ENCODE measurements at regions not wholly inside any gene's neighbourhood (a gene's known extent, or its start where the extent isn't known, plus 50 kb on each side); places are given as distances from the start of the nearest gene placed in this dataset.

DNA sequence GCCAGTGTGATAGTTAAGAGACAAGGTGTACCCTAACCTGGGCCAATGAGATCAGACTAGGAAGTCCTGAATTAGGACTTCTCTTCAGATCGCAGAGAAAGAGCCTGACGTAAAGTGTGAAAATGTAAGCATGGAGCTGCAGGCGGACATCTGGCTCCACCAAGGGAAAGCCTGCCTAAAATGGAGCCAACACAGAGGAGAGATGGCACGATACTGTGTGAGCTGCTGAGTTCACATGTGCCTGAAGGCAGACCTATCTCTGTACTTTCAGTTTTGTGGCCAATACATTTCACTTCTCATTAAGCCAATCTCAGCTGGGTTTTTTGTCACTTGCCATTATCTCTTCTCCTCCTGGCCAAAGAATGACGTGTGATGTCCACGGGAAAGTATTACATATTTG lies 210.5 kb downstream of the ELAVL2 start:
- Mint-ChIP-seq H3K9me3 (peaks cover 0 to 17% (median 7%) of the 10 kb centered on the region in 7 donors), H3K4me1 (no peaks in the 10 kb centered on the region), H3K27me3 (no peaks in the 10 kb centered on the region), H3K36me3 (no peaks in the 10 kb centered on the region), H3K27ac (no peak overlapping the region), H3K4me3 (no peak overlapping the region)
- H3K9me3 ChIP-seq (ENCODE audit: control insufficient read depth in 2 of 2, low read length in 2 of 2): no peaks in the 10 kb centered on the region
- ATAC-seq (ENCODE audit: low read depth in 2 of 2) (no peak), DNase-seq (no peak)
- H3K4me3 ChIP-seq (ENCODE audit: low read depth, low read length): no peak overlapping the region
- no peaks in the 10 kb centered on the region for H3K4me1 ChIP-seq (ENCODE audit: control insufficient read depth, insufficient read depth, low read length, poor library complexity, severe bottlenecking)
- H3K27ac ChIP-seq (ENCODE audit: insufficient read depth, low read length, poor library complexity, severe bottlenecking): no peak overlapping the region
- no peaks in the 10 kb centered on the region for H3K36me3 ChIP-seq (ENCODE audit: control insufficient read depth, insufficient read depth, low read length)
- H3K27me3 ChIP-seq (ENCODE audit: control insufficient read depth, insufficient read depth, low read length): no peaks in the 10 kb centered on the region

GRCh38 chr9:23621188-23621587 lies 204.9 kb downstream of the ELAVL2 start:
- no peak for ATAC-seq (ENCODE audit: low read depth in 2 of 2)
- Histone ChIP-seq H3K4me1 (ENCODE audit: control insufficient read depth, insufficient read depth, low read length, poor library complexity, severe bottlenecking) (no peaks in the 10 kb centered on the region), H3K27ac (ENCODE audit: insufficient read depth, low read length, poor library complexity, severe bottlenecking) (no peak overlapping the region), H3K4me3 (ENCODE audit: low read depth, low read length) (no peak overlapping the region), H3K9me3 (ENCODE audit: control insufficient read depth in 2 of 2, low read length in 2 of 2) (peaks cover 0 to 1% of the 10 kb centered on the region in 2 experiments), H3K36me3 (ENCODE audit: control insufficient read depth, insufficient read depth, low read length) (no peaks in the 10 kb centered on the region), H3K27me3 (ENCODE audit: control insufficient read depth, insufficient read depth, low read length) (no peaks in the 10 kb centered on the region)
- DNase-seq: no peak
- no peaks in the 10 kb centered on the region for H3K4me1 Mint-ChIP-seq
- H3K27me3 Mint-ChIP-seq: no peaks in the 10 kb centered on the region
- no peak overlapping the region for H3K27ac Mint-ChIP-seq
- H3K36me3 Mint-ChIP-seq: no peaks in the 10 kb centered on the region
- H3K4me3 Mint-ChIP-seq: no peak overlapping the region
- H3K9me3 Mint-ChIP-seq: peaks cover 3 to 24% (median 5%) of the 10 kb centered on the region in 7 donors

DNA sequence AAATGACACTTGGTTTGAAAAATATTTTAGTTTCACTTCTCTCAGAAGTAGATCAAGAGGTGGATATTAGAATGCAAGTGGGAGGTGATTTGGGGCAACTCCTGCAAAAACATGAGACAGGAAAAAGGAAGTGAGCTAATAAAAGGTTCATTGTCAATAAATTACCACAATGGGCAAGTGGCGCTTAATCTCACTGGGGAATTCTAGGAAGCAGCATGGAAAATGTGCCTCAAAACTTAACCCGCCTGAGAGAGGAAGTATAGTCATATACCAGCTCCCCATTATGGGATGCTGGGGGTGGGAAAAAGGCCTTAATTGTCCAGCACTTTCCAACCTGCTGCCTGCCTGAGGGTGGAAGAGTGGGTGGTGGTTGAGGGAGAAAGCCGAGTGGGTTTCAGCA lies 204.1 kb downstream of the ELAVL2 start:
- Histone ChIP-seq H3K27ac (ENCODE audit: insufficient read depth, low read length, poor library complexity, severe bottlenecking) (no peak overlapping the region), H3K27me3 (ENCODE audit: control insufficient read depth, insufficient read depth, low read length) (no peaks in the 10 kb centered on the region), H3K4me1 (ENCODE audit: control insufficient read depth, insufficient read depth, low read length, poor library complexity, severe bottlenecking) (no peaks in the 10 kb centered on the region), H3K9me3 (ENCODE audit: control insufficient read depth in 2 of 2, low read length in 2 of 2) (peaks cover 0 to 1% of the 10 kb centered on the region in 2 experiments), H3K36me3 (ENCODE audit: control insufficient read depth, insufficient read depth, low read length) (no peaks in the 10 kb centered on the region), H3K4me3 (ENCODE audit: low read depth, low read length) (no peak overlapping the region)
- Mint-ChIP-seq H3K4me3 (no peak overlapping the region), H3K9me3 (peaks cover 2 to 27% (median 4%) of the 10 kb centered on the region in 7 donors), H3K27ac (no peak overlapping the region), H3K36me3 (no peaks in the 10 kb centered on the region), H3K4me1 (no peaks in the 10 kb centered on the region), H3K27me3 (no peaks in the 10 kb centered on the region)
- DNase-seq: no peak
- ATAC-seq (ENCODE audit: low read depth in 2 of 2): no peak

GRCh38 chr9:23622396-23622795 lies 203.6 kb downstream of the ELAVL2 start:
- no peak for ATAC-seq (ENCODE audit: low read depth in 2 of 2)
- no peak for DNase-seq
- Mint-ChIP-seq H3K27ac (no peak overlapping the region), H3K36me3 (no peaks in the 10 kb centered on the region), H3K27me3 (no peaks in the 10 kb centered on the region), H3K9me3 (peaks cover 0 to 23% (median 4%) of the 10 kb centered on the region in 7 donors), H3K4me1 (no peaks in the 10 kb centered on the region), H3K4me3 (no peak overlapping the region)
- Histone ChIP-seq H3K27ac (ENCODE audit: insufficient read depth, low read length, poor library complexity, severe bottlenecking) (no peak overlapping the region), H3K4me1 (ENCODE audit: control insufficient read depth, insufficient read depth, low read length, poor library complexity, severe bottlenecking) (no peaks in the 10 kb centered on the region), H3K36me3 (ENCODE audit: control insufficient read depth, insufficient read depth, low read length) (no peaks in the 10 kb centered on the region), H3K9me3 (ENCODE audit: control insufficient read depth in 2 of 2, low read length in 2 of 2) (peaks cover 0 to 1% of the 10 kb centered on the region in 2 experiments), H3K27me3 (ENCODE audit: control insufficient read depth, insufficient read depth, low read length) (no peaks in the 10 kb centered on the region), H3K4me3 (ENCODE audit: low read depth, low read length) (no peak overlapping the region)

DNA sequence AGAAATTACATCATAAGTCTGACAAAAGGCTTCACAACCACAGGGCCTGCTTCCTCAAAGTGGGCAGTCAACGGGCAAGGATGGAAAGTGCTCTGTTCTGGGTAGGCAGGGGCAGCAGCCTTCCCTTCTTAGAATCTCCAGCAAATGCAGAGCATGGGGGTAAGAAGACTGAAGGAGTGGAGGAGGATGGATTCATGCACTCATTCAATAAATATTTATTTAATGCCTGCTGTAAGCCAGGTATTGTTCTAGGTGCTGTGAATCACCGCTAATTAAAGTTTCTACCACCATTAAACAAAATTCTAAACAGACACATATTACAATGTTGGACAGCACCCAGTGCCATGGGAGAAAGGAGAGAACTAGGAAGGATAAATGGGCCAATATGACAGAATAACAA lies 195.6 kb downstream of the ELAVL2 start:
- no peaks in the 10 kb centered on the region for H3K36me3 Mint-ChIP-seq
- ATAC-seq (ENCODE audit: low read depth in 2 of 2) (no peak), DNase-seq (no peak)
- Histone ChIP-seq H3K27me3 (ENCODE audit: control insufficient read depth, insufficient read depth, low read length) (no peaks in the 10 kb centered on the region), H3K4me1 (ENCODE audit: control insufficient read depth, insufficient read depth, low read length, poor library complexity, severe bottlenecking) (no peaks in the 10 kb centered on the region), H3K9me3 (ENCODE audit: control insufficient read depth in 2 of 2, low read length in 2 of 2) (no peaks in the 10 kb centered on the region), H3K36me3 (ENCODE audit: control insufficient read depth, insufficient read depth, low read length) (no peaks in the 10 kb centered on the region), H3K4me3 (ENCODE audit: low read depth, low read length) (no peak overlapping the region), H3K27ac (ENCODE audit: insufficient read depth, low read length, poor library complexity, severe bottlenecking) (no peak overlapping the region)
- H3K9me3 Mint-ChIP-seq: peaks cover 0 to 15% (median 3%) of the 10 kb centered on the region in 7 donors
- no peak overlapping the region for H3K4me3 Mint-ChIP-seq
- H3K27ac Mint-ChIP-seq: no peak overlapping the region
- no peaks in the 10 kb centered on the region for H3K27me3 Mint-ChIP-seq
- no peaks in the 10 kb centered on the region for H3K4me1 Mint-ChIP-seq

- Mint-ChIP-seq H3K4me1 (no peaks in the 10 kb centered on the region), H3K27me3 (no peaks in the 10 kb centered on the region), H3K9me3 (peaks cover 0 to 23% (median 6%) of the 10 kb centered on the region in 7 donors), H3K4me3 (no peak overlapping the region), H3K36me3 (no peaks in the 10 kb centered on the region), H3K27ac (no peak overlapping the region)
- DNase-seq (no peak), ATAC-seq (ENCODE audit: low read depth in 2 of 2) (no peak)
- H3K27me3 ChIP-seq (ENCODE audit: control insufficient read depth, insufficient read depth, low read length): no peaks in the 10 kb centered on the region
- H3K4me1 ChIP-seq (ENCODE audit: control insufficient read depth, insufficient read depth, low read length, poor library complexity, severe bottlenecking): no peaks in the 10 kb centered on the region
- H3K36me3 ChIP-seq (ENCODE audit: control insufficient read depth, insufficient read depth, low read length): no peaks in the 10 kb centered on the region
- no peak overlapping the region for H3K4me3 ChIP-seq (ENCODE audit: low read depth, low read length)
- no peak overlapping the region for H3K27ac ChIP-seq (ENCODE audit: insufficient read depth, low read length, poor library complexity, severe bottlenecking)
- H3K9me3 ChIP-seq (ENCODE audit: control insufficient read depth in 2 of 2, low read length in 2 of 2): no peaks in the 10 kb centered on the region
Measured at GRCh38 chr9:23635276-23635675, 190.8 kb downstream of the ELAVL2 start.

- Mint-ChIP-seq H3K9me3 (peaks cover 0 to 23% (median 6%) of the 10 kb centered on the region in 7 donors), H3K27me3 (no peaks in the 10 kb centered on the region), H3K27ac (no peak overlapping the region), H3K4me1 (no peaks in the 10 kb centered on the region), H3K4me3 (no peak overlapping the region), H3K36me3 (no peaks in the 10 kb centered on the region)
- H3K27me3 ChIP-seq (ENCODE audit: control insufficient read depth, insufficient read depth, low read length): no peaks in the 10 kb centered on the region
- no peak overlapping the region for H3K27ac ChIP-seq (ENCODE audit: insufficient read depth, low read length, poor library complexity, severe bottlenecking)
- no peaks in the 10 kb centered on the region for H3K9me3 ChIP-seq (ENCODE audit: control insufficient read depth in 2 of 2, low read length in 2 of 2)
- DNase-seq: no peak
- no peaks in the 10 kb centered on the region for H3K4me1 ChIP-seq (ENCODE audit: control insufficient read depth, insufficient read depth, low read length, poor library complexity, severe bottlenecking)
- H3K4me3 ChIP-seq (ENCODE audit: low read depth, low read length): no peak overlapping the region
- ATAC-seq (ENCODE audit: low read depth in 2 of 2): no peak
- H3K36me3 ChIP-seq (ENCODE audit: control insufficient read depth, insufficient read depth, low read length): no peaks in the 10 kb centered on the region
Measured at GRCh38 chr9:23636199-23636598, 189.8 kb downstream of the ELAVL2 start.

GRCh38 chr9:23638011-23638410 lies 188.0 kb downstream of the ELAVL2 start:
- Histone ChIP-seq H3K4me1 (ENCODE audit: control insufficient read depth, insufficient read depth, low read length, poor library complexity, severe bottlenecking) (no peaks in the 10 kb centered on the region), H3K27me3 (ENCODE audit: control insufficient read depth, insufficient read depth, low read length) (no peaks in the 10 kb centered on the region), H3K9me3 (ENCODE audit: control insufficient read depth in 2 of 2, low read length in 2 of 2) (no peaks in the 10 kb centered on the region), H3K27ac (ENCODE audit: insufficient read depth, low read length, poor library complexity, severe bottlenecking) (no peak overlapping the region), H3K36me3 (ENCODE audit: control insufficient read depth, insufficient read depth, low read length) (no peaks in the 10 kb centered on the region), H3K4me3 (ENCODE audit: low read depth, low read length) (no peak overlapping the region)
- no peak overlapping the region for H3K27ac Mint-ChIP-seq
- no peaks in the 10 kb centered on the region for H3K4me1 Mint-ChIP-seq
- H3K4me3 Mint-ChIP-seq: no peak overlapping the region
- no peaks in the 10 kb centered on the region for H3K36me3 Mint-ChIP-seq
- ATAC-seq (ENCODE audit: low read depth in 2 of 2) (no peak), DNase-seq (no peak)
- peaks cover 0 to 16% (median 7%) of the 10 kb centered on the region in 7 donors for H3K9me3 Mint-ChIP-seq
- H3K27me3 Mint-ChIP-seq: no peaks in the 10 kb centered on the region
